ENCODE measurements at regions not wholly inside any gene's neighbourhood (a gene's known extent, or its start where the extent isn't known, plus 50 kb on each side); places are given as distances from the start of the nearest gene placed in this dataset.
A peak's percentile ranks its signal among the peaks of the same experiment; 100 is the strongest.

GRCh38 chr1:232886271-232886670 lies 64.1 kb upstream of the NTPCR start:
- H3K27me3 Mint-ChIP-seq (ENCODE audit: low read depth) = no peaks in the 10 kb centered on the region
- H3K36me3 Mint-ChIP-seq = no peaks in the 10 kb centered on the region
- H3K4me1 Mint-ChIP-seq = peaks cover 8% of the 10 kb centered on the region
- H3K4me3 Mint-ChIP-seq = no peak overlapping the region
- no peak for TF ChIP-seq CTCF (IDR thresholded peaks at IDR 0.05; ENCODE audit: unreplicated experiment)
- H3K9me3 Mint-ChIP-seq = no peaks in the 10 kb centered on the region
- DNase-seq (ENCODE audit: low spot score in 2 of 2, unreplicated experiment in 2 of 2) = no peak
- no peak overlapping the region for H3K27ac Mint-ChIP-seq

- Mint-ChIP-seq H3K27ac (peak overlapping the region; percentile 4), H3K4me1 (peaks cover 15% of the 10 kb centered on the region), H3K36me3 (peaks cover 9% of the 10 kb centered on the region), H3K27me3 (ENCODE audit: low read depth) (no peaks in the 10 kb centered on the region), H3K9me3 (peaks cover 20% of the 10 kb centered on the region), H3K4me3 (no peak overlapping the region)
- TF ChIP-seq CTCF (IDR thresholded peaks at IDR 0.05; ENCODE audit: unreplicated experiment) = no peak
- DNase-seq (ENCODE audit: low spot score in 2 of 2, unreplicated experiment in 2 of 2) = no peak
These were observed 60.0 kb upstream of the NTPCR start for GRCh38 chr1:232890340-232890943.

GRCh38 chr1:232891071-232891470 lies 59.3 kb upstream of the NTPCR start:
- Mint-ChIP-seq H3K4me1 (peaks cover 15% of the 10 kb centered on the region), H3K36me3 (peaks cover 9% of the 10 kb centered on the region), H3K4me3 (no peak overlapping the region), H3K27ac (no peak overlapping the region), H3K27me3 (ENCODE audit: low read depth) (no peaks in the 10 kb centered on the region), H3K9me3 (peaks cover 20% of the 10 kb centered on the region)
- TF ChIP-seq CTCF (IDR thresholded peaks at IDR 0.05; ENCODE audit: unreplicated experiment) = no peak
- peak in 1 of 2 experiments; percentile 7 for DNase-seq (ENCODE audit: low spot score in 2 of 2, unreplicated experiment in 2 of 2)

- peaks cover 20% of the 10 kb centered on the region for H3K9me3 Mint-ChIP-seq
- peaks cover 15% of the 10 kb centered on the region for H3K4me1 Mint-ChIP-seq
- TF ChIP-seq CTCF (IDR thresholded peaks at IDR 0.05; ENCODE audit: unreplicated experiment) = no peak
- no peak overlapping the region for H3K27ac Mint-ChIP-seq
- peaks cover 9% of the 10 kb centered on the region for H3K36me3 Mint-ChIP-seq
- no peak overlapping the region for H3K4me3 Mint-ChIP-seq
- no peaks in the 10 kb centered on the region for H3K27me3 Mint-ChIP-seq (ENCODE audit: low read depth)
- DNase-seq (ENCODE audit: low spot score in 2 of 2, unreplicated experiment in 2 of 2) = no peak
These were observed 58.6 kb upstream of the NTPCR start for GRCh38 chr1:232891656-232892317.

- peak overlapping the region; percentile 69 for H3K27ac Mint-ChIP-seq
These were observed 56.7 kb upstream of the NTPCR start for GRCh38 chr1:232893481-232894313.

More at GRCh38 chr1:232893481-232894313, 56.7 kb upstream of the NTPCR start:
- Mint-ChIP-seq H3K9me3 (peaks cover 20% of the 10 kb centered on the region), H3K36me3 (peaks cover 9% of the 10 kb centered on the region), H3K4me3 (no peak overlapping the region), H3K27me3 (ENCODE audit: low read depth) (no peaks in the 10 kb centered on the region), H3K4me1 (peaks cover 11% of the 10 kb centered on the region)
- DNase-seq (ENCODE audit: low spot score in 2 of 2, unreplicated experiment in 2 of 2) = peak in 1 of 2 experiments; percentile 10
- TF ChIP-seq CTCF (IDR thresholded peaks at IDR 0.05; ENCODE audit: unreplicated experiment) = no peak
